SIG-M5 treated with dmso at 0.1 percent for 504 hours (cell line): ENCODE measurements at regions not wholly inside any gene's neighbourhood (a gene's known extent, or its start where the extent isn't known, plus 50 kb on each side); places are given as distances from the start of the nearest gene placed in this dataset.
"Not testable (repeated sequence)": the region's sequence is repeated elsewhere in the genome, so short reads cannot be mapped to it uniquely, and the experiment has no call there.

Experiments used
- DNase-seq: peaks from one replicate; lab custom pipeline; 2025; ENCODE audit not compliant: unreplicated experiment; lab: John Stamatoyannopoulos, UW

DNA sequence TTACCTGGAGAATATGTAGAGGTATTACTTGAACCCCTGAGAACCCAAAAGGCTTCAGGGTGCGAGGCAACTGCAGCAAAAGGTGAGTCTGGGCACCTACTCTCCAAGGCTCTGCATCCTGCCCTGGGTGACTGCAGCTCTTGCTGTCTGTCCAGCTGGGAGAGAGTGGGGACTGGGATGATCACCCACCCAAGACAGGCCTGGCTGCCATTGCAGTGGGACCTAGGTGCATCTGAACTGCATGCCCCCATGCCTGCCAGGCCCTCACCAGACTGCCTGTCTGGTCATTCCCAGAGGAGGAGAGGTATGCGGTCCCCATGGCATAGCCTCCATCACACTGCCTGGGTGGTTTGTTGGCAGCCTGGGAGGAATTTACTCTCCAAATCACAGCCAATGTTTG, 563.9 kb downstream of the TFAP2A start:
- DNase-seq = no peak

DNA sequence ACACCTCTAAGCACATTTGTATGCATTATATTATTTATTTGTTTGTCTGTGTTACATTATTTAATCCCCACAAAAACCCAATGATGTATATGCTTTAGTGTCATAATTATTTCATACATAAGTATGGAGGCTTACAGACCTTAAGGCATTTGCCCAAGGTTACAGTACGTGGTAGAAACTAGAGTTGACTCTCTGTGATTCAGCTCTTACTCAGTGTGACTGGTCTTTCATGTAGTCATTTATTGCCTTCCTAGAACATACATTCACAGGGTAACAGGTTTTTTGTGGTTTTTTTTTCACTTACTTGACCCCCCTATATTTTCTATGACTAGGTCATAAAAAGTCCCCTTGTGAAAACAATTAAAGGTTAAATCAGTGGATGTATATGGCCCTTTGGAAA, 566.8 kb downstream of the TFAP2A start:
- no peak for DNase-seq

DNA sequence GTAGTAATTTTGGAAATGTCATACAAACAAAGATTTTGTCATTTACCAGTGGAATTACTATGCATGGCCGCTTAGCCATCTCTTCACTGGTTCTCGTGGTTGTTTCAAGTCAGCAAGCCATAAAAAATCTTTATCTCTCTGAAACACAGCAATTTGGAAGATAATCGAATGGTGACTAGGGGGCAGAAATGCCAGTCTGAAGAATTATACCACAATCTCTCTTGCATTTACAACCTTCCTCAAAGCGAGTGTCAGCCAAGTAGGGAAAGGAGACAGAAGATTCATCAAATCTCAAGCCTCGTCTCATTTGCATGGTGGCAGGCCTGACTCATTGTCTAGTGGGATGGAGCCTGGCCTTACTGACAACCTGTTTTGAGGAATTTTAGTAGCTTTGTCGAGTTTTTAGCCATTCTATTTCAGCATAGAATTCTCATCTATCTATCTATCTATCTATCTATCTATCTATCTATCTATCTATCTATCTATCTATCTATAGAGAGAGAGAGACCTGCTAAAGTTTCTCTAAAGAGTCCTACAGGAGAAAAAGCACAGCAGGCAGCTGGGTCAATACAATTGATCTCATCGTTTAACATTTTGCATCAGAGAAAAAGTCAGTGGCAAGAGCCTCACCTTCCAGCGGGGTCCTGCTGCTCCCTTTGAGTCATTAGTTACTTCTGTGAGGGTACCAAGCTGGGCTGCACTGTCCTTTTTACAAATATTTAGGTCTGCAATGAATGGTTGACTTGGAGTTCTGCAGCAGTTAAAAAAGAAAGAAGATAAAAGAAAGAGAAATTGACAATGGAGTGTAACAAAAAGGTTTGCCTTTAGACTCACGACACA, 572.8 kb downstream of the TFAP2A start:
- DNase-seq = no peak

DNA sequence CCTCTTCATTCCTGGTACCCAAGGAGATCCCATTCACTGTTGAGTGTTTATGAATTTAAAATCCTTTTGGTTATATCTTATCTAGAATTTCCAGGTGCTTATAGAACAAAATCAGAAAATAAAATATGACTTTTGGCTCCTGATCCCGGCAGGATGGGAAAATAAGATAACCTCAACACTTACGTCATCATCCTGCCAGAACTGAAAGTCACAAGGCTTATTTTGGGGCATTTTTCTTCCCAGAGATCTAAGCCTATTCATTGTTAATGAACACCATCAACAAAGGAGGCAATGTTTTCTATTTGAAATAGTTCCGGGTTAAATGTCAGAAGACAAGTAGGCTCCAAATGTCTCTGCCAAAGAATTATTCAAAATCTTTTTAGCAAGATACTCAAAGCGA, 580.6 kb downstream of the TFAP2A start:
- no peak for DNase-seq

DNA sequence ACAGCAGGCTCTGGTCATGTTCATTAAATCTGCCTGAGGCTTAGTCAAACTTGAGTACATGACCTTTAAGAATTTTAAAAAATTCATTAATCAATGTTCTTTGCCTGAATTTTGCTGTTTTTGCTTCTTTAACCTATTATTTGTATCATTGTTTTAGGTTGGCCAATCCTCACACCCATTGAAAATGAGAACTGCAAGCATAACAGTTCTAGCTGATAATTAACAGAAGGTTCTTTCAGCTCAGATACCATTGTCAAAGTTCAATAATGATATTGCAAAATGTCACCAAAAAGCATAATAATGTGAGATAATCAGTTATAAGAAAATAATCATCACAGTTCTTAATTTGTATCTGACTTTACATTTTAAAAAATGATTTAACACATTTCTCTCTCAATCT, 583.1 kb downstream of the TFAP2A start:
- no peak for DNase-seq

DNA sequence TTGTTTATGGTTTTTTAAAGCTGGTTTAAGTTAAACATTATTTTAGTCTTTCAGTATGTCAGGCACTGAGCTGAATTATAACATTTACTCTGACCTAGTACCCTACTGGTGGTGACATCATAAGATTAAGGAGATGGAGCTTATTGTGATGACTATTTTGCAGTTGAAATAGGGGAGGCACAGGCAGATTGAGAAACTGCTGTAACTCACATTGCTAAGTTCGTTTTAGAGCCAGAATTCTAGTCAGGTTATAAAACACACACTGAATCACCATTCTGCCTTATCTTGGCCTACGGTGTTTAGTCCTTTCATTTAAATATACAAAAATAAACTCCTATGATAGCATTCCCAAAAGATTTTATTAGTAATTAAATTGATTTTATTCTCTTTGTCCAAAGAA, 584.1 kb downstream of the TFAP2A start:
- DNase-seq = no peak

DNA sequence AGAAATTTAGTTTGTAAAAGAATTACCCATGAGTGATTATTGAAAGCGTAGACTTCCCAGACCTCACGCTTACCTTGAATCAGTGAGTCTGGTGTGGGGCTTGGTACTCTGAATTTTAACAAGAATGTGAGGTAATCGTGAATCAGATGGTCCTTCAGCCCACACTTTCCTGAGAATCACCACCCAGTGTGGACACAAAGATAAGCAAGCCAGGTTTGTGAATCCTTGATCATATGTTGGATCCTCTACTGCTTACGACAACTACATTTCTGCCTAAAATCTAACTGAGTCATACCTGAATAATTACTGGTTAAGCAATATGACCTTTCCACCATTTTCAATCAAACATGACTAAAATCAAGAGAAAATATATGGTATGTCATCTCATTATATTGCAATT, 589.3 kb downstream of the TFAP2A start:
- no peak for DNase-seq

DNA sequence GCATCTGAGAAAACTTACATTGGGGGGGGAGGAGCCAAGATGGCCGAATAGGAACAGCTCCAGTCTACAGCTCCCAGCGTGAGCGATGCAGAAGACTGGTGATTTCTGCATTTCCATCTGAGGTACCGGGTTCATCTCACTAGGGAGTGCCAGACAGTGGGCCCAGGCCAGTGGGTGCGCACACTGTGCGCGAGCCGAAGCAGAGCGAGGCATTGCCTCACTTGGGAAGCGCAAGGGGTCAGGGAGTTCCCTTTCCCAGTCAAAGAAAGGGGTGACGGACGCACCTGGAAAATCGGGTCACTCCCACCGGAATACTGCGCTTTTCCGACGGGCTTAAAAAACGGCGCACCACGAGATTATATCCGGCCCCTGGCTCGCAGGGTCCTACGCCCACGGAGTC, 604.1 kb downstream of the TFAP2A start:
- not testable (repeated sequence) for DNase-seq

DNA sequence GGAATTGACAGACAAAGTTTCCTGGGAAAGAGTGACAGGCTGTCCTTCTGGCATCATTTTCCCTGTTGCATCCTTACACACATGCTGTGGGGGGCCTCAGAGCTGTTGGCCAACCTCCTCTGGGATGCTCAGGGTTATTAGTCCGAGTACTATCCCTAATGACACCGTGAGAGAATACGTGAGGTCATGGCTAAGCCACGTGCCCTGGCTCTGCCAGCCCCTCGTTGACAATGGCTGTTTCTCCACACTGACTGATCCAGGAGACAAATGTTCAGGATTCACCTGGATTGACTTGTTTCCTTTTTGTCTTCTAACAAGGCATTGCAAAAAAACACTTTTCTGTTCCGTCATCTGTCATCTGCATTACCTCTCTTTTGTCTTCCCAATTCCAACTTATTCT, 604.6 kb downstream of the TFAP2A start:
- DNase-seq = no peak

DNA sequence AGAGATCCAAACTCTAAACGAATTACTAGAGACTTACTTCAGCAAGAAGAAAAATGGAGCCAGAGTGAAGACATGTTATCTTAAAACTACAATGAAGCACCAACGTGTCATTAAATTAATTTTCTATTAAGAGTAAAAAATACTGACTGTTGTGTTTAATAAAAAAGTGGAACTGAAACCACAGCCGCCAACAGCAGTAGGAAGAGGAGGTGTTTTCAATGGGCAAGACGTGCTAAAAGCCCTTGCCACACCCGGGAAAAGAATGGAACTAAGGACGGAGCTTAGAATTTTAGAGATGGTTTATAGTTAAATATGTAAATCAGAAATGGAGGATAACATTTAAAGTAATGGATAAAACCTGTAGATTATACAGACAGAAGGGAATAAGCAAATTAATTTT, 608.7 kb downstream of the TFAP2A start:
- DNase-seq = no peak

DNA sequence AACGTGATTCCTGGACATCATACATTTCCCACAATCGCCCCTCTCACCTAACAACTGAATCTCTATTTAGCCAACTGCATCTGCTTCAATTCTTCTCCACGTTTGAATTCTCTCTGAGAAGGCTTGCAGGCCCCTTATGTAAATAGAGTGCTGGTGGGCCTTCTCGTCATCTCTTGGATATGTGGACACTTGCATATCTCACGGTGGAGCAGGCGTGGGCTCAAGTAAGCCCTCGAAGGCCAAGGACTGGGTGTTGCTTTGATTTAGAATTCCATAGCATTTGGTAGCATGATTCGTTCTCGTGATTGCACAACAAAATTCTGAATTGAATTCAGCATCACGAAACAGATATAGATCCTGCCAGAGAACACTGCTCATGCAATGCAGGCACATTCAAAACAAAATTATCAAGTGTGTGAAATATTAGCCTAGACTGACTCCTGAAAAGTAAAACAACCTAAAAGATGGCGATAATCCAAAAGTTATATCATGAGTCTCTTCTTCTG, 613.6 kb downstream of the TFAP2A start:
- DNase-seq = no peak

DNA sequence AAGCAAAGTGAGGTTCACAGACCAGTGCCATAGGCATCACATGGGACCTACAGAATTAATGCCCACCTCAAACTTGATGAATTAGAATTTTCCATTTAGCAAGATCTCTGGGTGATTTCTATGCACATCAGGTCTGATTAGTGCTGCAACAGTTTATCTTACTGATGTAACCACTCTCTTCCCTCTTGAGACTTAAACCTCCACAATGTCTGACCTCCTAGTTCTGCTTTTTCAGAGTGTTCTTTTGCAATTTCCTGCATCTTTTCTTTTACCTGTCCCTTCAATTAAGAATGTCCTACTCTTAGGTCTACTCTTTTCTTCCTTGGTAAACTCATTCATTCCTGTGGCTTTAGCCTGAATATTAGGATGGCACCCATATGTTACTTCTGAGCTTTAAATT, 615.3 kb downstream of the TFAP2A start:
- DNase-seq = peak; percentile 5

DNA sequence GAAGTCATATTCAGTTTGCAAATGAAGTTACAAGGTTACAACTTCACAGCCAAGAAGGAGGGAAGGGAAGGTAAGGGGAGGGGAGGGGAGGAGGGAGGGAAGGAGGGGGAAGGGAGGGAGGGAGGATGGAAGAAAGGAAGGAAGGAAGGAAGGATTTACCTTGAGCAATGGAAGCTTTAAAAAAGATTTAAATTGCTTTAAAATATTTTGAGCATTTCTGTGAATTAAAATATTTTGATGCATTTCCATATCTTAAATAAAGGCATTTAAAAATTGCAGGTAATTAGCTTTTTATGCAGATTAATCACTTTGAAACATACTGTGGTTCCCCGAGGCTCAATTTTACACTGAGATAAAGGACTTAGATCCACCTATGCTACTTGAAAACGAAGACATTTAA, 618.0 kb downstream of the TFAP2A start:
- DNase-seq = no peak

DNA sequence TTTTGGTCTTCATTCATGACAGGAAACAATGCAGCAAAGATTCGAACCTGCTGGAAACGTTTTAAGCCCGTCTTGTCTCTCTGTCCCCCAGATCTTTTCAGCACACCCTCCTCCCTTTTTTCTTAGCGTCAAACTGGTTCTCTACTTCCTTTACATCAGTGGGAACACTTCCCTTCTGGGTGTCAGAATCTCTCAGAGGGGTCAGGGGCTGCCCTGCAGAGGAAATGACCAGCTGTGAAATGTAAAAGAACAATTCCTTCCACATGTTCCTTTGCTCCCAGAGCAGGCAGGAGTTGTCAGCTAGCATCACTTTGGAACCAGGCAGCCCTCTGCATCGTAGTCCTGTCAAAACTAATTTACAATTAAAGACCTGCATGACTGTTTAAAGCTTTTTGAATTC, 619.0 kb downstream of the TFAP2A start:
- no peak for DNase-seq

DNA sequence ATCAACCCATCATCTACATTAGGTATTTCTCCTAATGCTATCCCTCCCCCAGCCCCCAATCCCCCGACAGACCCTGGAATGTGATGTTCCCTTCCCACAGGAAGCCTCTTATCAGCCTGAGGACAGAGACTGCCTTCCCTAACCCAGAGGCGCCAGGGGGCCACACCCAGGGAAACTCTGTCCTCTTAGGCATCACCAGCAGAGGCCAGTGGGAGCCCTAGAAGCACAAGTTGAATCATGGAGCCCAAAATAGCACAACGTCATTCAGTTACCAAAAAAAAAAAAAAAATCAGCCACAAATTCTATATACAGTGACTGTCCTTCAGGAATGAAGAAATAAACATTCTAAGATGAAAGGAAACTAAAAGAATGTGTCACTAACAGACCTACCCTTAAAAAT, 625.7 kb downstream of the TFAP2A start:
- no peak for DNase-seq

DNA sequence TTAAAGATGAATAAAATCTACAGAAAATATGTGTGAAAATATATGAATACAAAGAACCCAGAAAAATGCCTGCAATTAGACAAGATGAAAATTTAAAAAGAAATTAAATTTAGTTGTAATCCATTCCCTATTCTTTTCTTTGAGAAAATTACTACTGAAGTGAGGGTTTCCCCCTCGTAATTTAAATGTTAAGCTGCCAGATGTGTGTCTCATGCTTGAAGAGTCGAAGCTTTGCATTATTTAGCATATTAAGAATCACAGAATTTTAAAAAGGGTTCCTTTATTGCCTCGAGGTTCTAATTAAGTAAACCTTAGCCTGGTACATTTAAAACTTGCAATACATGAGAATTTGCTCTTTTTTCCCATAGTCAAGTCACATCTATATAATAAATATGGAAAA, 630.1 kb downstream of the TFAP2A start:
- no peak for DNase-seq

DNA sequence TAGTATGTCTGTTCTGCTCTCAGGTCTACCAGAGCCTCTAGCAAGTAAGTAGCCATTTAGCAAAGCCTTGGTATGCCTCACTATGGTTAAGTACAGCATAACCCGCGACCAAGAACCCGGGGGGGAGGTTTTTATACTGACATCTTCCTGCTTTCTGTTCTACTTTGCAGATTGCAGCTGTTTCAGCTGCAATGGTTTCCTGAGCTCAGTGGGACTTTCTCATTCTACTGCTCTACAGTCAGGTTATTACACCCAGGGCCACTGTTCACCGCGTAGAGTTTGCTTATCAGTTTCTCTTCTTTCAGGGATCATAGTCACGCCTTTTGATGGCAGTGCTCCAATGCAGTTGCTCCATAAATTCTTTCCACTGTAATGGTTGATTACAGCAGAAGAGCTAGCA, 631.3 kb downstream of the TFAP2A start:
- no peak for DNase-seq

DNA sequence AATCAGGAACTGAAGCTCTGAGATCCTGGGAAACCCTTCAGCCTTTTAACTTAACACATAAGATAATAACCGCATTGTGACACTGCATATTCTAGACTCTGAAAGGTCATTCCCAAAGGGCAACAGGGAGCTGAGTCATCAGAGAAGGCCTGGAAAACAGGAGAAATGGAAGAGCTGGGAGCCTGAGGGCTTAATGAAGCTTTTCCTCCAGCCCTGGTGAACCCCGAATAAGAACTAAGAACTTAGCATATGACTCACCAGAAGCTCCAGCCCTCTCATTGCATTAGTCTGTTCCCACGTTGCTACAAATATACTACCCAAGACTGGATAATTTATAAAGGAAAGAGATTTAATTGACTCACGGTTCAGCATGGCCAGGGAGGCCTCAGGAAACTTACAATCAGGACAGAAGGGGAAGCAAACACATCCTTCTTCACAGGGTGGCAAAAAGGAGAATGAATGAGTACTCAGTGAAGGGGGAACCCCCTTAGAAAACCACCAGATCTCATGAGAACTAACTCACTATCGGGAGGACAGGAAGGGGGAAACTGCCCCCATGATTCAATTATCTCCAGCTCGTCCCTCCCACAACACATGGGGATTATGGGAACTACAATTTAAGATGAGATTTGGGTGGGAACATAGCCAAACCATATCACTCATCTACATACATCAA, 648.5 kb downstream of the TFAP2A start:
- DNase-seq = no peak

DNA sequence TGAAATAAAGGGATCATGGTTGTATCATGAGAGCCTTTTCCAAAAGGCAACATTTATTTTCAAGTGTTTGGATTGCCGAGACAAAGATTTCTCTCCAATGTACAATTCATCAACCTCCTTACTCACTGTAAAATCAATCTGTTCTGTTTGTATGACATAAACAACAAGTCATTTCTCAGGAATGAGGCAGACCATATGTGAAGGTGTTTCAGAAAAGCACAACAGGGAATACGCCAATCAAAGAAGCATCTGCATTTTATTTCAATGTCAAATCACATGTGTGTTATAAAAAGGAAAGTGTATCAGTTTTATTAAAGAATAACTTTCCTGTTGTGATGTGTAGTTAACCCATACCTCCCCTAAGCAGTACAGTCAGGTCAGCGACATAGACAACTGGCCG, 653.7 kb downstream of the TFAP2A start:
- no peak for DNase-seq

DNA sequence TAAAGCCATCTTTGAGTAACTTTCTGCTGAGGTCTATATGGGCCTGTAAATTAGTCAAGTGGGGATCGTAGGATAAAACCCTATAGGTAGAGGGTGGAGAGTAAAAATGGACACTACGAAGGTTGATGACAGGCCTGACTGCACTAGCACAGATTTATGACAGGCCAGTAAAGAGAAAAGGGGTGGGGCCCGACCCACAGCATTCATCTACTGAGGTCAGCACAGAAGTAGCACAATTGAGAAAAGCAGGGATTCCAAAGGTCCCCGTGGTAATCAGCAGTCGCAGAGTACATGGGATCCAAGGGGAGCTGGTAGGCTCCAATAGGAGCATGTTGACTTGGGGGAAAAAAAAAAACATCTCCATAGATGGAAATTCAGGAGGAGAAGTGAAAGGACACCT, 660.4 kb downstream of the TFAP2A start:
- DNase-seq = no peak

DNA sequence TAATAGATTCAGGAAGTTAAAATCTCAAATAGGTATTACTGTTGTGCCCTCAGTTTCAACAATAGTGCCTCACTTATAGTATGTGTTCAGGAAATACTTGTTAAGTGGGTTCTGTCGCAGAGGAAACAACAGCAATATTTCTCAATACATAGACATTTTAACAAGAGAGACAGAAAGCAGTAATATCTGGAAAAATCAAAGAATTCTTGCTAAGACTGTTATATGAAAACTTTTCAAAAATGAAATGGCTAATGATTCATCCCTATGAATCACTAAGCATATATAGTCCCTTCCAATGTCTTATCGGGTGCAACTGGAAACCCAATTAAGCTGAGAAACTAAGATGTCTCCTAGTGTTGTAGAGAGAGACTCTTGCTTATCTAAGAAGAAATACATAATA, 668.9 kb downstream of the TFAP2A start:
- DNase-seq = no peak

DNA sequence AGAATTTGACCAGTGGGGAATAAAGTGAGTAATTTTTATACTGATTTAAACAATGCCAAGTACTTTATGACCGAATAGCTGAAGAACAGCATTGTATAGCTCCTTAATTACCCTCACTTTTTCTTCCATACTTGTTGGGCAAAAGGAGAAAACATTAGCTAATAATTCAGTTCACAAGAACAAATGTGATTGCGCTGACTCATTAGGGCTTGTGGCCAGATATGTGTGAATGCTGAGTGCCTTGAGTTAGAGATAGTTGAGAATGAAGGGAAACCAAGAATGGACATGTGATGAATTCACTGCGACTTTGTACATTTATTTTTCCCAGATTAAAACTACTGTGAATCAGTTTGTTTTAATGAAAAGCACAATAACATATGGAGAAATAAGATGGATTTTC, 669.4 kb downstream of the TFAP2A start:
- DNase-seq = no peak

DNA sequence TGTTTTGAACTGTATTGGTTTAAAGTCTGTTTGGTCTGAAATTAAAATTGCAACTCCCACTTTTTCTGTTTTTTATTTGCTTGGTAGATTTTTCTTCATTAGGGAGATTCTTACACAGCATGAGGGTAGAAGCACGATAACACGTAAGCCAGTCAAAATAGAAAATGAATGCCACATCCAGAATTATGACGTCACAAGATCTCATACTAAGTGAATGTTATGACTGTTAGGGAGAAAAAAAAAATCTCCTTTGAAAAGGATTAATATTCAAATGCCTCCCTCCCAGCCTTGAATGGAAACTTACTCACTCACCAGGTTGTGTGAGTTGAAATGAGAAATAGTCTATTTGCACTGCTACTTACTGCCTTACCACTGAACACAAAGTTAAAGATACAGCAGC, 670.8 kb downstream of the TFAP2A start:
- no peak for DNase-seq
